HG03442 (cell line): ENCODE measurements at regions not wholly inside any gene's neighbourhood (a gene's known extent, or its start where the extent isn't known, plus 50 kb on each side); places are given as distances from the start of the nearest gene placed in this dataset.

Source experiments
- ATAC-seq: cut with Tn5 transposase; IDR thresholded peaks from one replicate; pipeline ENCODE4 v1.9.1; 2021; ENCODE audit warnings: mild to moderate bottlenecking, moderate library complexity; ENCODE audit not compliant: unreplicated experiment

- no peak for ATAC-seq
Measured at GRCh38 chr15:37679627-37680026, 254.8 kb upstream of the TMCO5A start.

- no peak for ATAC-seq
Measured at GRCh38 chr15:37682304-37682703, 252.1 kb upstream of the TMCO5A start.

- ATAC-seq: no peak
Measured at GRCh38 chr15:37691911-37692310, 242.5 kb upstream of the TMCO5A start.

- no peak for ATAC-seq
Measured at GRCh38 chr15:37693926-37694325, 240.5 kb upstream of the TMCO5A start.

- no peak for ATAC-seq
Measured at GRCh38 chr15:37695719-37696118, 238.7 kb upstream of the TMCO5A start.

- no peak for ATAC-seq
Measured at GRCh38 chr15:37698679-37699078, 235.8 kb upstream of the TMCO5A start.

GRCh38 chr15:37701230-37701629, 233.2 kb upstream of the TMCO5A start:
- ATAC-seq: no peak

GRCh38 chr15:37709669-37710068, 224.8 kb upstream of the TMCO5A start:
- ATAC-seq: no peak

- no peak for ATAC-seq
Measured at GRCh38 chr15:37715101-37715500, 219.3 kb upstream of the TMCO5A start.

GRCh38 chr15:37720267-37720666, 214.2 kb upstream of the TMCO5A start:
- no peak for ATAC-seq

- no peak for ATAC-seq
Measured at GRCh38 chr15:37731146-37731746, 203.2 kb upstream of the TMCO5A start.

- ATAC-seq: no peak
Measured at GRCh38 chr15:37733628-37734027, 200.8 kb upstream of the TMCO5A start.

- no peak for ATAC-seq
Measured at GRCh38 chr15:37740623-37741141, 193.8 kb upstream of the TMCO5A start.

- no peak for ATAC-seq
Measured at GRCh38 chr15:37743826-37744225, 190.6 kb upstream of the TMCO5A start.

- no peak for ATAC-seq
Measured at GRCh38 chr15:37744521-37744920, 189.9 kb upstream of the TMCO5A start.

- ATAC-seq: no peak
Measured at GRCh38 chr15:37751401-37751800, 183.0 kb upstream of the TMCO5A start.

GRCh38 chr15:37756407-37756806, 178.0 kb upstream of the TMCO5A start:
- no peak for ATAC-seq

GRCh38 chr15:37758412-37758811, 176.0 kb upstream of the TMCO5A start:
- no peak for ATAC-seq

GRCh38 chr15:37764733-37765191, 169.7 kb upstream of the TMCO5A start:
- ATAC-seq: no peak

- no peak for ATAC-seq
Measured at GRCh38 chr15:37765786-37766185, 168.7 kb upstream of the TMCO5A start.

- ATAC-seq: no peak
Measured at GRCh38 chr15:37767841-37768455, 166.5 kb upstream of the TMCO5A start.

- ATAC-seq: no peak
Measured at GRCh38 chr15:37771465-37771864, 163.0 kb upstream of the TMCO5A start.
